GM19455 (cell line): ENCODE measurements at regions not wholly inside any gene's neighbourhood (a gene's known extent, or its start where the extent isn't known, plus 50 kb on each side); places are given as distances from the start of the nearest gene placed in this dataset.
"Not testable (repeated sequence)": the region's sequence is repeated elsewhere in the genome, so short reads cannot be mapped to it uniquely, and the experiment has no call there.

Experiments
- ATAC-seq: cut with Tn5 transposase; IDR thresholded peaks from one replicate; pipeline ENCODE4 v1.9.1; 2021; ENCODE audit not compliant: unreplicated experiment

GRCh38 chr2:8329660-8330622, 351.9 kb upstream of the ID2 start:
- ATAC-seq, result no peak

- ATAC-seq, result no peak
These were observed 350.8 kb upstream of the ID2 start for GRCh38 chr2:8331068-8331467.

- no peak for ATAC-seq
These were observed 349.2 kb upstream of the ID2 start for GRCh38 chr2:8332646-8333045.

GRCh38 chr2:8333177-8333831, 348.6 kb upstream of the ID2 start:
- ATAC-seq, result no peak

- not testable (repeated sequence) for ATAC-seq
These were observed 348.0 kb upstream of the ID2 start for GRCh38 chr2:8333832-8334187.

- no peak for ATAC-seq
These were observed 347.0 kb upstream of the ID2 start for GRCh38 chr2:8334866-8335325.

- no peak for ATAC-seq
These were observed 346.1 kb upstream of the ID2 start for GRCh38 chr2:8335801-8336200.

- no peak for ATAC-seq
These were observed 344.5 kb upstream of the ID2 start for GRCh38 chr2:8337321-8337720.

GRCh38 chr2:8342407-8342806, 339.4 kb upstream of the ID2 start:
- ATAC-seq, result no peak

- ATAC-seq, result no peak
These were observed 338.8 kb upstream of the ID2 start for GRCh38 chr2:8343031-8343430.

- ATAC-seq, result no peak
These were observed 337.4 kb upstream of the ID2 start for GRCh38 chr2:8344144-8345097.

GRCh38 chr2:8345200-8345599, 336.7 kb upstream of the ID2 start:
- ATAC-seq, result no peak

- ATAC-seq, result no peak
These were observed 335.6 kb upstream of the ID2 start for GRCh38 chr2:8346208-8346607.

- ATAC-seq, result no peak
These were observed 335.0 kb upstream of the ID2 start for GRCh38 chr2:8346706-8347430.

GRCh38 chr2:8348911-8349310, 332.9 kb upstream of the ID2 start:
- not testable (repeated sequence) for ATAC-seq

- ATAC-seq, result no peak
These were observed 329.6 kb upstream of the ID2 start for GRCh38 chr2:8352296-8352695.

- ATAC-seq, result no peak
These were observed 328.9 kb upstream of the ID2 start for GRCh38 chr2:8352989-8353388.

- ATAC-seq, result no peak
These were observed 326.6 kb upstream of the ID2 start for GRCh38 chr2:8355102-8355859.

GRCh38 chr2:8357738-8358518, 323.9 kb upstream of the ID2 start:
- no peak for ATAC-seq
